ENCODE measurements at regions not wholly inside any gene's neighbourhood (a gene's known extent, or its start where the extent isn't known, plus 50 kb on each side); places are given as distances from the start of the nearest gene placed in this dataset.

DNA sequence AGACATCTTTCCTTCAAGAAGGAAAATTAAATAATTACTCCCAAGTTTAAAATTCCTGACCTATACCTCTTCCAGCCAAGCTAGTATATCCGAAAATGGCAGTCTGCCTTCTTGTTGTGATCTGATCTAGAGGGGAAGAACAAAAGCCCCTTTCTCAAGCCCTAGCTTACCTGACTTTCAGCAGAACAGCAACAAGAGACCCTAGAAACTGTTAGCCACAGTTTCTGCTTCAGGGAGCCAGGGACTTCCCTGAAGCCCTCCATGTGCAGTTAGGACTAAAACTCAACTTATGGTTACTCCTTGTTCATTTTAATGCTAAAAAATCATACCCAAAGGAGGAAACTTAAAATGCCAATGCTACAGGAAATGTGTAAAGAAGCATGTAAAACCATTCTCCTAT, 366.7 kb upstream of the CTNND2 start:
- Histone ChIP-seq H3K4me1 (ENCODE audit: control insufficient read depth in 1 of 2, insufficient read depth in 2 of 2, low read length in 2 of 2) (no peaks in the 10 kb centered on the region), H3K79me2 (ENCODE audit: insufficient read depth, low read length) (no peaks in the 10 kb centered on the region), H3K27me3 (ENCODE audit: insufficient read depth, low read length) (no peaks in the 10 kb centered on the region), H3K4me2 (ENCODE audit: low read length) (no peak overlapping the region), H3K36me3 (ENCODE audit: control insufficient read depth in 1 of 2, insufficient read depth in 2 of 2, low read length in 2 of 2) (no peaks in the 10 kb centered on the region), H3K9ac (ENCODE audit: low read length) (no peak overlapping the region), H3K27ac (ENCODE audit: low read depth, low read length) (no peak overlapping the region), H4K20me1 (ENCODE audit: insufficient read depth) (no peaks in the 10 kb centered on the region), H3K9me3 (ENCODE audit: control insufficient read depth in 1 of 2, insufficient read depth in 1 of 2, low read depth in 1 of 2, low read length in 2 of 2) (peaks cover 9 to 40% of the 10 kb centered on the region in 2 experiments; a peak in 2 of 4 replicates), H3K9me2 (ENCODE audit: insufficient read depth) (no peaks in the 10 kb centered on the region), H3K4me3 (replicated peaks in 1 of 2; ENCODE audit: low read depth in 1 of 2, low read length in 2 of 2) (no peak overlapping the region), H2AFZ (ENCODE audit: low read depth, low read length, poor library complexity, severe bottlenecking) (no peak overlapping the region)
- intact Hi-C loops (cut with micrococcal nuclease) = no loop called here
- no peak for DNase-seq (ENCODE audit: low read depth, low spot score)
- CTCF ChIA-PET = no interaction called here
- POLR2A ChIA-PET = no interaction called here
- ATAC-seq = no peak
- RAD21 ChIA-PET (ENCODE audit: low non-redundant PET in 1 of 2, low total read pairs in 2 of 2, uncharacterized antibody in 2 of 2, unreplicated experiment in 2 of 2) = no interaction called here
- BruUV-seq (replicated peaks) = no TSS peak
- no peak for TF ChIP-seq RAD21 (IDR thresholded peaks at IDR 0.05; ENCODE audit: low read depth)
- no peak for TF ChIP-seq EZH2phosphoT487 (IDR thresholded peaks at IDR 0.05; ENCODE audit: borderline replicate concordance)
- TF ChIP-seq, protein P1, sequence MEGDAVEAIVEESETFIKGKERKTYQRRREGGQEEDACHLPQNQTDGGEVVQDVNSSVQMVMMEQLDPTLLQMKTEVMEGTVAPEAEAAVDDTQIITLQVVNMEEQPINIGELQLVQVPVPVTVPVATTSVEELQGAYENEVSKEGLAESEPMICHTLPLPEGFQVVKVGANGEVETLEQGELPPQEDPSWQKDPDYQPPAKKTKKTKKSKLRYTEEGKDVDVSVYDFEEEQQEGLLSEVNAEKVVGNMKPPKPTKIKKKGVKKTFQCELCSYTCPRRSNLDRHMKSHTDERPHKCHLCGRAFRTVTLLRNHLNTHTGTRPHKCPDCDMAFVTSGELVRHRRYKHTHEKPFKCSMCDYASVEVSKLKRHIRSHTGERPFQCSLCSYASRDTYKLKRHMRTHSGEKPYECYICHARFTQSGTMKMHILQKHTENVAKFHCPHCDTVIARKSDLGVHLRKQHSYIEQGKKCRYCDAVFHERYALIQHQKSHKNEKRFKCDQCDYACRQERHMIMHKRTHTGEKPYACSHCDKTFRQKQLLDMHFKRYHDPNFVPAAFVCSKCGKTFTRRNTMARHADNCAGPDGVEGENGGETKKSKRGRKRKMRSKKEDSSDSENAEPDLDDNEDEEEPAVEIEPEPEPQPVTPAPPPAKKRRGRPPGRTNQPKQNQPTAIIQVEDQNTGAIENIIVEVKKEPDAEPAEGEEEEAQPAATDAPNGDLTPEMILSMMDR (IDR thresholded peaks at IDR 0.05 in 2 of 3, conservative IDR thresholded peaks at IDR 0.05 in 1 of 3; ENCODE audit: borderline replicate concordance in 1 of 3, insufficient read depth in 1 of 3, low read depth in 2 of 3, low read length in 2 of 3) = no peak
- TF ChIP-seq CEBPB (IDR thresholded peaks at IDR 0.05; ENCODE audit: low read depth) = no peak
- TF ChIP-seq, protein P2, sequence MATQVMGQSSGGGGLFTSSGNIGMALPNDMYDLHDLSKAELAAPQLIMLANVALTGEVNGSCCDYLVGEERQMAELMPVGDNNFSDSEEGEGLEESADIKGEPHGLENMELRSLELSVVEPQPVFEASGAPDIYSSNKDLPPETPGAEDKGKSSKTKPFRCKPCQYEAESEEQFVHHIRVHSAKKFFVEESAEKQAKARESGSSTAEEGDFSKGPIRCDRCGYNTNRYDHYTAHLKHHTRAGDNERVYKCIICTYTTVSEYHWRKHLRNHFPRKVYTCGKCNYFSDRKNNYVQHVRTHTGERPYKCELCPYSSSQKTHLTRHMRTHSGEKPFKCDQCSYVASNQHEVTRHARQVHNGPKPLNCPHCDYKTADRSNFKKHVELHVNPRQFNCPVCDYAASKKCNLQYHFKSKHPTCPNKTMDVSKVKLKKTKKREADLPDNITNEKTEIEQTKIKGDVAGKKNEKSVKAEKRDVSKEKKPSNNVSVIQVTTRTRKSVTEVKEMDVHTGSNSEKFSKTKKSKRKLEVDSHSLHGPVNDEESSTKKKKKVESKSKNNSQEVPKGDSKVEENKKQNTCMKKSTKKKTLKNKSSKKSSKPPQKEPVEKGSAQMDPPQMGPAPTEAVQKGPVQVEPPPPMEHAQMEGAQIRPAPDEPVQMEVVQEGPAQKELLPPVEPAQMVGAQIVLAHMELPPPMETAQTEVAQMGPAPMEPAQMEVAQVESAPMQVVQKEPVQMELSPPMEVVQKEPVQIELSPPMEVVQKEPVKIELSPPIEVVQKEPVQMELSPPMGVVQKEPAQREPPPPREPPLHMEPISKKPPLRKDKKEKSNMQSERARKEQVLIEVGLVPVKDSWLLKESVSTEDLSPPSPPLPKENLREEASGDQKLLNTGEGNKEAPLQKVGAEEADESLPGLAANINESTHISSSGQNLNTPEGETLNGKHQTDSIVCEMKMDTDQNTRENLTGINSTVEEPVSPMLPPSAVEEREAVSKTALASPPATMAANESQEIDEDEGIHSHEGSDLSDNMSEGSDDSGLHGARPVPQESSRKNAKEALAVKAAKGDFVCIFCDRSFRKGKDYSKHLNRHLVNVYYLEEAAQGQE (IDR thresholded peaks at IDR 0.05; ENCODE audit: low read depth) = no peak
- no peak for TF ChIP-seq SIN3A (IDR thresholded peaks at IDR 0.05; ENCODE audit: low read depth)
- TF ChIP-seq SP1 (IDR thresholded peaks at IDR 0.05; ENCODE audit: low read depth) = no peak
- no peak for TF ChIP-seq ELF1 (IDR thresholded peaks at IDR 0.05; ENCODE audit: borderline replicate concordance, low read depth)
- TF ChIP-seq ZNF274 (IDR thresholded peaks at IDR 0.05; ENCODE audit: low read depth, low read length) = no peak
- no peak for TF ChIP-seq CBX3 (IDR thresholded peaks at IDR 0.05; ENCODE audit: low read depth)
- no peak for TF ChIP-seq EGR1 (IDR thresholded peaks at IDR 0.05; ENCODE audit: low read depth)
- no peak for TF ChIP-seq SRF (IDR thresholded peaks at IDR 0.05; ENCODE audit: low read depth)

Data from HCT116 (cell line).